Myocyte (in vitro differentiated cells): ENCODE measurements at regions not wholly inside any gene's neighbourhood (a gene's known extent, or its start where the extent isn't known, plus 50 kb on each side); places are given as distances from the start of the nearest gene placed in this dataset.

Experiments used
- DNase-seq: peaks from one replicate; pipeline ENCODE4 v3.0.0-alpha.2; 2012; ENCODE audit warnings: low read depth

DNA sequence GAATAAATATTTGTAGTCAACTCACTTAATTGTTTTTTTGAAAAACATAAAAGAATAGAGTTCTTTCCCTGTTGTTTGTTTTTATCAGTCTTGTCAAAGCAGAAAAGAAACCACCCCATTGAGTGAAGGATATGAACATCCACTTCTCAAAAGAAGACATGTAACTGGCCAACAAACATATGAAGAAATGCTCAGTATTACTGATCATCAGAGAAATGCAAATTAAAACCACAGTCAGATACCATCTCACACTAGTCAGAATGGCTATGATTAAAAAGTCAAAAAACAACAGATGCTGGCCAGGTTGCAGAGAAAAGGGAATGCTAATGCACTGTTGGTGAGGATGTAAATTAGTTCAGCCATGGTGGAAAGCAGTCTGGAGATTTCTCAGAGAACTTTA lies 326.1 kb upstream of the EMCN start:
- DNase-seq: no peak

DNA sequence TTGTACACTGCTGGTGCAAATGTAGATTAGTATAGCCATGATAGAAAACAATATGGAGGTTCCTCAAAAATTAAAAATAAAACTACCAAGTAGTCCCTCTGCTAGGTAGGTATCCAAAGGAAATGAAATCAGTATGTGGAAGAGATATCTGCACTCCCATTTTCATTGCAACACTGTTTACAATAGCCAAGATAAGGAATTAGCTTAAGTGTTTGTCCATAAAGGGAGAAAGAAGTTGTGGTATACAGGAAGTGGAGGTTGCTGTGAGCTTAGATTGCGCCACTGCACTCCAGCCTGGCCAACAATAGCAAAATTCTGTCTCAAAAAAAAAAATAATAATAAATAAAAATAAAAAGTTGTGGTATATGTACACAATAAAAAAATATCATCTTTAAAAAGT lies 325.0 kb upstream of the EMCN start:
- no peak for DNase-seq

GRCh38 chr4:100841911-100842310 lies 324.1 kb upstream of the EMCN start:
- DNase-seq: peak; percentile 7

GRCh38 chr4:100839712-100840111 lies 321.9 kb upstream of the EMCN start:
- no peak for DNase-seq

- no peak for DNase-seq
Measured at GRCh38 chr4:100838286-100838685, 320.5 kb upstream of the EMCN start.

DNA sequence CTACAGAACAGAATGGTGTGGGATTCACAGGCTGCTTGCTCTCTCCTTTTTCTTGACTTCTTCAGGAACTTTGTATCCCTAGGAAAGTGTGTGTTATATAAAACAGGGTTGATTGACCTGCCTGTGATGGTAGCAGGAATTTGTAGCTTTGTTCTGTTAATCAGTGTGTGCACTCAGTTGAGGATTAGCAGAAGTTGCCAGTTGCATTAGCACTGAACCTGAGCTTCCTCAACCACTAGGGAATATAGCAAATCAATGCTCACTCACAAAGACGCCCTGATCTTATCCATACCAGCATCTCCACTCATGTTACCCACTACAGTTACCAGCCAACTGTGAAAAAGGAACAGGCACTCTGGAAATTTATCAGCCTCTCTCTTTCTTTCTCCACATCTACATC lies 319.1 kb upstream of the EMCN start:
- DNase-seq: no peak

DNA sequence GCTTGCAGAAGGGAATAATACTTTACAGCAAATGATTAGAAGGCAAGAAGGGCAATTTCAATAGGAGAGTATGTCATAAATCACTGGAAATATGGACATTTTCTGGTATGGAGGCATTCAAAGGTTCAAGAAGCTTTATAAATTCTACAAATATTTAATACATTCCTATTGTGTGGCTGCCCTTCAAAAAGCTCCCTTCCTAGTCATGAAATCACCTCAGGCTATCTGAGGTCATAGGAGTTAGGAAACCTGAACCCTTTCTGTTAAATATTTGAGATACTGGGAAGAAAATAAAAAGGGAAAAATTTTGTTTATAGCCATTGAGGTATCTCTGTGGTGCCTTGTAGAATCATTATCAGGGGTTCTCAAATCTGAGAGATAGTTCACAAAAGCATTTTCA lies 316.8 kb upstream of the EMCN start:
- DNase-seq: no peak

DNA sequence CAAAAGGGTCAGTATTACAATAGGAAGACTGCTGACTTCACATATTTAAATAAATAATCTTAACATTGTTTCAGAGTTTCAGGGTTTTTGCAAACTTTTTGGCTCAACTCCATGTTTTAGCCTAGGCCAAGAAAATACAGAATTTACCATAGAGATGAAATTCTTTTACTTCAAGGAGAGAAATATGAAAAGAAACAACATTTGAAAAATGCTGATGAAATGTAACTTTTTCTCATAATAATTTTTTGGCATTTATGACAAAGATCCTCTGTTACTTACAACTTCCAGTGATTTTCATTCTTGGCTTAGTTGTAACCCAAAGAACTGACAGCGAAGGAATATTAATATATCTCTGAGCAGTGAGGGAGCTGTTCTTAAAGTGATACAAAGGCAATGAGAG lies 316.1 kb upstream of the EMCN start:
- DNase-seq: no peak

- DNase-seq: peak; percentile 13
Measured at GRCh38 chr4:100828986-100829685, 311.3 kb upstream of the EMCN start.

- no peak for DNase-seq
Measured at GRCh38 chr4:100828364-100828763, 310.5 kb upstream of the EMCN start.

DNA sequence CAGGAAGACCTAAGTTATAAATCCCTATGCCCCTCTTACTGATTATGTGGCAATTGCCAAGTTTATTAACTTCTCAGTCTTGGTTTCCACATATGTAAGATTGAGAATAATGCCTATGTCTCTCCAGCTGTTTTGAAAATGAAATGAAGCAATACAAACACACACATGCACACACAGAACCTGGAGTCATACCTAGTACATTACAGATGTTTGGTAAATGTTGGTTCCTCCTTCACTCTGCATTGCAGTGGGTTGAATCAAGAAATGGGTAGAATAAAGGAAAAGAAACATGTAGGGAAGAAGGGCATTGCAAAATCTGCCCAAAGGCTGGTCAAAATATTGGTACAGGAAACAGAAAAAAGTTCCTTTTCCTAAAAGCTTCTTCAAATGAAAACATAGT lies 309.9 kb upstream of the EMCN start:
- no peak for DNase-seq

- DNase-seq: no peak
Measured at GRCh38 chr4:100826808-100827548, 309.2 kb upstream of the EMCN start.

DNA sequence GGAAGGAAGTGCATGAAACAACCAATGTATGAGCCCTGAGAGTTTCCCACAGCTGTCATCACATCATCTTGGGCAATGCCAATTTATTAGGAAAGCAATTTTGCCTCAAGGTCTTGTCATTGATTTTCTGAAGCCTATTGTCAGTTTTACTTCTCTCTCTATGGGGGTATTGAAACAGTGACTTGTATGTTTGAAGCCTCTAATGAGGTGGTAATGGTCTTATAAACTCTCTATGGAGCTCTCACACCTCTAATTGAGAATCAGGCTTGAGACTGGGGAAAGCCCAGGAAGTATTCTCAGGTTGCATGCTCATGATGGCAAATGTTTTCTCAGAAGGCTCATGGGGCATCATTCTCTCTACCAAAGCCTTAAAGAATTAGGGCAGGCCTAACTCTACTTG lies 308.2 kb upstream of the EMCN start:
- DNase-seq: no peak

DNA sequence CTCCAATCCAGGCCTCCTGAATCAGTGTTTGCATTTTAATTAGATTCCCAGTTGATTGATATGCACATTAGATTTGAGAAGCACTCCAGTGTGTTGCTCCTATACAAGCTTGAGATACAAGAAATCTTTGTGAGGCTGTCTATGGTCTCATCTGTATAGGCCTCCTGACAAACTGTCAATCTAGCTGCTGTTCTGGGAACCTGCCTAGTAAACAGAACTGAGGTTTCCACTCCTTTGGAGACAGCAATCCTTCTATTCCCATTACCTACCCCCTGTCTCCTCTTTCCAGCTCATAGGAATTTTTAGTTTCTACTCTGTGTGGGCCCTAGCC lies 306.1 kb upstream of the EMCN start:
- DNase-seq: no peak

GRCh38 chr4:100823066-100823992 lies 305.5 kb upstream of the EMCN start:
- DNase-seq: peak; percentile 61

GRCh38 chr4:100820249-100820648 lies 302.4 kb upstream of the EMCN start:
- no peak for DNase-seq

DNA sequence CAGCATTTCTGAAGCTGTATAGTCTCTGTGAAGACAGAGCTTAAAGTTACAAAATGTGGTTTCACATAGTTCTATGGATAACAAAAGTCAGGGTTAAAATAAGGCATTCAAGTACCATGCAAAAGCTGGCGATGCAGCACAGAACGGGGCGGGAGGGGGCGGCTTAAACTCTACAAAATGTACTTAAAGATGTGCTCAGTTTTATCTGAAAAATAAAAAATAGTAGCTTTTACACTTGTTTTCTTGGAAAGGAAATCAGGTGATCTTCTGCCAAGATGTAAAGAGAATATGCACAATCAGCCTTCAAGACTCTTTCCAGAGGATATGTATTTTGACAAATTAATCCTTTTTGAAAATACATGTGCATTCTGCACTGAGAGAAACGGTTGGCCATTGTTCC lies 301.7 kb upstream of the EMCN start:
- DNase-seq: no peak

DNA sequence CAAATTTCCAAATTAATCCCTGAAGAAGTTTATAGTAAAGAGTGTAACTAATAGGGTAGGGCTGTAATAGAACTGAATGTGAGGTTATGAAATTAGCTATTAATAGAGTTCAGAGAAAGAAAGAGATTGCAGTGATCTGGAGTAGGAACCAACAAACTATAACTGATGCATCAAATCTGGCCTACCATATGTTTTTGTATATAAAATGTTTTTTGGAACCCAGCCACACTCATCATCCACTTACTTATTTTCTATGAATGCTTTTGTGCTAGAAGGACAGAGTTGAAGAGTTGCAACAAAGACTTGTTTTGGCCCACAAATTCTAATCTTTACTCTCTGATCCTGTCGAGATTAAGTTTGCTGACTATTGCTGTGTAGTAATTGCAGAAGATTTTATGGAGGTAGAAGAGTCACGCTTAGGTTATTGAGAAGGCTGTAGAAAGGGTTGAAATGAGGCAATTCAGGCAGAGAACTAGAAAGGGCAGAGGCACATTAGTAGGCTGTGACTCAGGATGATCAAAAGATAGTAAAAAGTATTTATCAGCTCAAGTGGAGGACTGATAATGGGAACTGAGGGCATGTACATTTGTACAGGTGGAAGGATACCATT lies 298.7 kb upstream of the EMCN start:
- no peak for DNase-seq

DNA sequence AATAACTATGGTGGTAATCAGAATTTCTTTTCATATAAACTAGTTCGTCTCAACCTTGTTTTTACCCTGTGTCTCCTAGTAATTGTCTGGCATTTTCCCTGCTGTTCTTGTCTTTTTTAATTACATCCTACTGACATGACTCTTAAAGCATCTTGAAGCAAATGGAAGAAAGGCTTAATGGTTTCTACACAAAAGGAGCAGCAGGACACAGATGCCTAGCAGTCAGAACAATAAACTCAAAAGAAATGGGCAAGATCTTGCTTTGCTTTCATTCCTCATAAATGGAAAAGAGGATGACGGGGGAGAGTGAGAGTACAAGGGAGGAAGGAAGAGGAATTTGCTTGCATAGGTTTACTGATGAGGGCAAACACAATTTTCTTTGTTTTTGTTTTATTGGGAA lies 293.2 kb upstream of the EMCN start:
- no peak for DNase-seq

DNA sequence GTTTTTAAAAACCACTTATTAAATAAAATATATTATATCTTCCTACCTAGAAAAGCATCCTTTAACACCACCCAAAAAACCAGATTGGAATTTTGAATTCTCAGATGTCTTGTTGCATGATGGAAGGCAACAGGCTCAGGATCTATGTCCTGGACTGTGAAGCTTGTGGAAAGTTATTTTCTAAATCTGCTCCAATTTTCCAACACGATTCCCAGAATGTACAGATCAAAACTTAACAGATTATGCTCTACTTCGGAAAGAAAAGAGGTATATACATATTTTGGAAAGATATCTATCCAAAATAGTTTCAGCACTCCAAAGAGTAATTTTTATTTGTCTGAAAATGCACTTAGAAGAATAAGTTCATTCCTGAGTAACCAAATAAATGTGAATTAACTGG lies 291.7 kb upstream of the EMCN start:
- no peak for DNase-seq

GRCh38 chr4:100806988-100807387 lies 289.2 kb upstream of the EMCN start:
- no peak for DNase-seq

- DNase-seq: no peak
Measured at GRCh38 chr4:100805538-100805937, 287.7 kb upstream of the EMCN start.
